H1 (cell line): ENCODE measurements at regions not wholly inside any gene's neighbourhood (a gene's known extent, or its start where the extent isn't known, plus 50 kb on each side); places are given as distances from the start of the nearest gene placed in this dataset.

Source experiments
- CTCF ChIA-PET: fragments of 300-600 bp; sonication (Branson Sonifier 250); formaldehyde crosslinking; loops from one replicate; lab custom pipeline; 2021; ENCODE audit not compliant: partially characterized antibody; lab: Charles Lee
- POLR2A ChIA-PET: fragments of 300-600 bp; sonication (Branson Sonifier 250); formaldehyde crosslinking; loops from one replicate; lab custom pipeline; 2021; ENCODE audit warnings: inconsistent platforms; ENCODE audit not compliant: partially characterized antibody; lab: Charles Lee
- DNase-seq, 2 experiments: peaks; one replicate each; pipeline versions ENCODE4 v3.0.0 to v3.0.0-alpha.2; 2010 to 2022; ENCODE audit warnings: low spot score in 2 of 2, low read depth in 1 of 2, mixed read lengths in 1 of 2
- FAIRE-seq: peaks from 2 replicates; lab custom pipeline; 2011; peaks lifted over from hg19 to GRCh38; lab: Jason Lieb, UNC
- H2AFZ ChIP-seq: 2 replicates; pipeline ENCODE4 v1.8.1; 2012; ENCODE audit warnings: low read length, inconsistent platforms
- H2AK5ac ChIP-seq: 2 replicates; pipeline ENCODE4 v1.6.1; 2013; ENCODE audit warnings: low read depth, low read length
- H2BK120ac ChIP-seq: replicated peaks from 2 replicates; pipeline ENCODE3; 2013; ENCODE audit warnings: low read depth, low read length, inconsistent platforms
- H2BK12ac ChIP-seq: 2 replicates; pipeline ENCODE4 v1.6.1; 2013; ENCODE audit warnings: low read depth, low read length
- H2BK15ac ChIP-seq: 2 replicates; pipeline ENCODE4 v1.6.1; 2013; ENCODE audit warnings: low read length
- H2BK20ac ChIP-seq: 2 replicates; pipeline ENCODE4 v1.6.1; 2013; ENCODE audit warnings: low read length
- H2BK5ac ChIP-seq: 2 replicates; pipeline ENCODE4 v1.6.1; 2013; ENCODE audit warnings: low read depth, low read length
- H3K14ac ChIP-seq: 2 replicates; pipeline ENCODE4 v1.6.1; 2013; ENCODE audit warnings: inconsistent platforms; ENCODE audit not compliant: insufficient read length
- H3K18ac ChIP-seq: 2 replicates; pipeline ENCODE4 v1.6.1; 2013; ENCODE audit warnings: low read length; ENCODE audit errors: extremely low read depth
- H3K23ac ChIP-seq: 2 replicates; pipeline ENCODE4 v1.6.1; 2013; ENCODE audit warnings: inconsistent platforms; ENCODE audit not compliant: insufficient read length
- H3K23me2 ChIP-seq: 2 replicates; pipeline ENCODE4 v1.6.1; 2013; ENCODE audit warnings: low read depth, low read length
- H3K27ac ChIP-seq: 2 replicates; pipeline ENCODE4 v1.6.1; 2011; ENCODE audit warnings: low read depth, low read length, inconsistent platforms
- H3K27me3 ChIP-seq, 4 experiments: replicated peaks in 1 of 4; 1 replicate in 1 of 4; 2 replicates in 3 of 4; pipeline versions ENCODE4 v1.6.1 to v1.8.1; 2011 to 2013; ENCODE audit warnings: low read length in 3 of 4, mild to moderate bottlenecking in 3 of 4, inconsistent platforms in 2 of 4, mixed read lengths in 2 of 4, moderate library complexity in 1 of 4; ENCODE audit not compliant: control insufficient read depth in 3 of 4, insufficient read depth in 3 of 4; ENCODE audit errors: extremely low read depth in 1 of 4
- H3K36me3 ChIP-seq, 4 experiments: 2 replicates each; pipeline versions ENCODE4 v1.6.1 to v1.8.1; 2011 to 2013; ENCODE audit warnings: mild to moderate bottlenecking in 4 of 4, low read length in 3 of 4, moderate library complexity in 2 of 4, control low read depth in 1 of 4, inconsistent platforms in 1 of 4; ENCODE audit not compliant: insufficient read depth in 4 of 4, control insufficient read depth in 2 of 4
- H3K4ac ChIP-seq: replicated peaks from 2 replicates; pipeline ENCODE3; 2013; ENCODE audit warnings: low read length, low read depth, mixed read lengths, inconsistent platforms; ENCODE audit not compliant: insufficient read length
- H3K4me1 ChIP-seq, 4 experiments: replicated peaks in 1 of 4; 1 replicate in 1 of 4; 2 replicates in 3 of 4; pipeline versions ENCODE4 v1.6.1 to v1.8.1; 2011 to 2013; ENCODE audit warnings: low read length in 3 of 4, inconsistent platforms in 2 of 4, mixed read lengths in 1 of 4; ENCODE audit not compliant: insufficient read depth in 4 of 4, control insufficient read depth in 3 of 4
- H3K4me2 ChIP-seq, 2 experiments: 2 replicates each; pipeline versions ENCODE4 v1.6.1 to v1.8.1; 2011 to 2013; ENCODE audit warnings: low read depth in 2 of 2, low read length in 2 of 2, control low read depth in 1 of 2, inconsistent platforms in 1 of 2, mild to moderate bottlenecking in 1 of 2; ENCODE audit not compliant: insufficient read depth in 1 of 2
- H3K4me3 ChIP-seq, 4 experiments: fragments of 200-600, 300-600 bp in 1 of 4; sonication (generic), shearing (Covaris generic), sonication (Bioruptor Twin) in 1 of 4; 2 replicates each; pipeline versions ENCODE4 v1.5.1 to v1.8.1; 2011 to 2016; ENCODE audit warnings: low read length in 4 of 4, low read depth in 3 of 4, control low read depth in 2 of 4, inconsistent platforms in 2 of 4, mild to moderate bottlenecking in 2 of 4, mixed read lengths in 1 of 4, moderate library complexity in 1 of 4; ENCODE audit not compliant: insufficient read depth in 2 of 4; ENCODE audit errors: extremely low read depth in 1 of 4
- H3K56ac ChIP-seq: replicated peaks from 2 replicates; pipeline ENCODE3; 2013; ENCODE audit warnings: low read depth, mild to moderate bottlenecking, mixed read lengths, low read length, inconsistent platforms; ENCODE audit not compliant: insufficient read length
- H3K79me1 ChIP-seq: 2 replicates; pipeline ENCODE4 v1.6.1; 2013; ENCODE audit warnings: low read depth, low read length, control low read depth
- H3K79me2 ChIP-seq, 2 experiments: 2 replicates each; pipeline versions ENCODE4 v1.6.1 to v1.8.1; 2012 to 2013; ENCODE audit warnings: low read length in 2 of 2, mild to moderate bottlenecking in 2 of 2, inconsistent platforms in 1 of 2; ENCODE audit not compliant: insufficient read depth in 2 of 2, control insufficient read depth in 1 of 2
- H3K9ac ChIP-seq, 4 experiments: replicated peaks in 1 of 4; 1 replicate in 1 of 4; 2 replicates in 3 of 4; pipeline versions ENCODE4 v1.6.1 to v1.8.1; 2011 to 2013; ENCODE audit warnings: low read depth in 3 of 4, low read length in 3 of 4, control low read depth in 2 of 4, mild to moderate bottlenecking in 2 of 4, moderate library complexity in 2 of 4, inconsistent platforms in 1 of 4; ENCODE audit errors: extremely low read depth in 1 of 4
- H3K9me3 ChIP-seq, 2 experiments: 2 replicates each; pipeline versions ENCODE4 v1.6.1 to v1.8.1; 2012 to 2013; ENCODE audit warnings: mild to moderate bottlenecking in 2 of 2, moderate library complexity in 2 of 2, control low read depth in 1 of 2, inconsistent platforms in 1 of 2, low read depth in 1 of 2, low read length in 1 of 2, mixed read lengths in 1 of 2; ENCODE audit not compliant: insufficient read depth in 2 of 2
- H4K20me1 ChIP-seq, 2 experiments: replicated peaks in 1 of 2; 2 replicates each; pipeline versions ENCODE3 to v1.8.1; 2011 to 2013; ENCODE audit warnings: inconsistent platforms in 2 of 2, low read length in 2 of 2, mild to moderate bottlenecking in 1 of 2; ENCODE audit not compliant: insufficient read depth in 2 of 2, control insufficient read depth in 1 of 2
- H4K5ac ChIP-seq: 2 replicates; pipeline ENCODE4 v1.6.1; 2013; ENCODE audit warnings: low read length, low read depth, mixed read lengths, inconsistent platforms; ENCODE audit not compliant: insufficient read length
- H4K8ac ChIP-seq: 2 replicates; pipeline ENCODE4 v1.8.0; 2013; ENCODE audit warnings: mild to moderate bottlenecking, moderate library complexity, low read length, inconsistent platforms; ENCODE audit not compliant: insufficient read depth; ENCODE audit errors: extremely low read depth
- H4K91ac ChIP-seq: replicated peaks from 2 replicates; pipeline ENCODE3; 2013; ENCODE audit warnings: low read length, mixed read lengths, inconsistent platforms; ENCODE audit not compliant: insufficient read length
- BACH1 ChIP-seq: IDR thresholded peaks from 2 replicates; pipeline ENCODE4 v1.6.1; 2012; ENCODE audit warnings: low read length, improper control_type of control experiment
- CHD1 ChIP-seq: IDR thresholded peaks from 2 replicates; pipeline ENCODE4 v1.6.1; 2012; ENCODE audit warnings: low read depth, low read length, improper control_type of control experiment
- PHF8 ChIP-seq: fragments of 200-600 bp; sonication (generic); conservative IDR thresholded peaks from 2 replicates; pipeline ENCODE4 v1.7.1; 2012; ENCODE audit warnings: low read depth, mild to moderate bottlenecking, inconsistent platforms, low read length, moderate library complexity
- SIN3A ChIP-seq, 2 experiments: IDR thresholded peaks in 1 of 2; conservative IDR thresholded peaks in 1 of 2; 2 replicates each; pipeline ENCODE4 v1.6.1; 2011 to 2012; ENCODE audit warnings: low read length in 2 of 2, improper control_type of control experiment in 1 of 2, low read depth in 1 of 2, mild to moderate bottlenecking in 1 of 2
- SIX5 ChIP-seq: IDR thresholded peaks from 2 replicates; pipeline ENCODE4 v1.6.1; 2011; ENCODE audit warnings: mild to moderate bottlenecking, low read depth, low read length
- SP1 ChIP-seq: IDR thresholded peaks from 2 replicates; pipeline ENCODE4 v1.6.1; 2011; ENCODE audit warnings: low read depth, low read length
- SP4 ChIP-seq: IDR thresholded peaks from 2 replicates; pipeline ENCODE4 v1.6.1; 2012; ENCODE audit warnings: low read length, inconsistent platforms
- SRF ChIP-seq: IDR thresholded peaks from 2 replicates; pipeline ENCODE4 v1.6.1; 2011; ENCODE audit warnings: mild to moderate bottlenecking, low read depth, low read length, moderate library complexity
- TEAD4 ChIP-seq: IDR thresholded peaks from 2 replicates; pipeline ENCODE4 v1.6.1; 2012; ENCODE audit warnings: low read depth, low read length, inconsistent platforms, mixed read lengths
- YY1 ChIP-seq: IDR thresholded peaks from 2 replicates; pipeline ENCODE4 v1.6.1; 2011; ENCODE audit warnings: low read depth, mild to moderate bottlenecking, low read length
- WGBS, 2 experiments: shearing (Covaris generic) in 1 of 2; methylation state at CpG; one replicate each; pipeline versions ENCODE4 v1.1.6 to v1.1.7; 2013 to 2015; ENCODE audit warnings: low lambda C conversion rate in 2 of 2, mixed read lengths in 2 of 2, inconsistent platforms in 1 of 2, low coverage in 1 of 2, missing lambda C conversion rate in 1 of 2; ENCODE audit not compliant: insufficient replicate concordance in 2 of 2, insufficient coverage in 1 of 2, insufficient read length in 1 of 2; ENCODE audit errors: extremely low coverage in 1 of 2, missing lambda C conversion rate in 1 of 2; 5-methylcytosine and 5-hydroxymethylcytosine counted together
- TF ChIP-seq, protein P1 (sequence below): IDR thresholded peaks from 2 replicates; pipeline ENCODE4 v1.6.1; 2011; ENCODE audit warnings: low read depth, mild to moderate bottlenecking, low read length; ENCODE audit not compliant: insufficient read depth

GRCh38 chr21:28671549-28672195 lies 321.0 kb downstream of the LTN1 start:
- Histone ChIP-seq H3K4me1 (no peaks in the 10 kb centered on the region), H3K4me3 (no peak overlapping the region), H3K79me1 (no peaks in the 10 kb centered on the region)

More at GRCh38 chr21:28671549-28672195, 321.0 kb downstream of the LTN1 start:
- H2BK12ac ChIP-seq = no peak overlapping the region
- H2BK120ac ChIP-seq = no peak overlapping the region
- no peak overlapping the region for H3K4me2 ChIP-seq
- no peaks in the 10 kb centered on the region for H3K36me3 ChIP-seq
- DNase-seq (no peak), FAIRE-seq (no peak)
- H3K23ac ChIP-seq = no peak overlapping the region
- ChIA-PET CTCF (no interaction called here), POLR2A (no interaction called here)
- H3K9me3 ChIP-seq = peaks cover 0 to 2% of the 10 kb centered on the region in 2 experiments; a peak in 1 of 4 replicates
- no peak overlapping the region for H2BK20ac ChIP-seq
- H3K9ac ChIP-seq = no peak overlapping the region
- no peak overlapping the region for H2BK5ac ChIP-seq
- no peak overlapping the region for H3K27ac ChIP-seq
- TF ChIP-seq CHD1 (no peak), YY1 (no peak), SIX5 (no peak), BACH1 (no peak), SIN3A (conservative IDR thresholded peaks at IDR 0.05 in 1 of 2, IDR thresholded peaks at IDR 0.05 in 1 of 2; ENCODE audit: low read depth in 1 of 2, low read length in 2 of 2) (no peak), SP4 (no peak), PHF8 (no peak), TEAD4 (no peak), SRF (no peak), SP1 (no peak)
- TF ChIP-seq, protein P1, sequence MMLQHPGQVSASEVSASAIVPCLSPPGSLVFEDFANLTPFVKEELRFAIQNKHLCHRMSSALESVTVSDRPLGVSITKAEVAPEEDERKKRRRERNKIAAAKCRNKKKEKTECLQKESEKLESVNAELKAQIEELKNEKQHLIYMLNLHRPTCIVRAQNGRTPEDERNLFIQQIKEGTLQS = no peak
- no peak overlapping the region for H4K5ac ChIP-seq
- H4K91ac ChIP-seq = no peak overlapping the region
- no peak overlapping the region for H2AFZ ChIP-seq
- H2AK5ac ChIP-seq = no peak overlapping the region
- H4K8ac ChIP-seq = no peak overlapping the region
- no peaks in the 10 kb centered on the region for H3K27me3 ChIP-seq
- WGBS, 2 experiments = 90% methylated on average over 7 of the region's 7 CpGs; no CpG with 5 or more reads in 1 of the 2 experiments
- H3K23me2 ChIP-seq = no peaks in the 10 kb centered on the region
- no peak overlapping the region for H3K14ac ChIP-seq
- no peak overlapping the region for H3K4ac ChIP-seq
- no peak overlapping the region for H3K56ac ChIP-seq
- H2BK15ac ChIP-seq = no peak overlapping the region
- H4K20me1 ChIP-seq = no peaks in the 10 kb centered on the region
- H3K18ac ChIP-seq = no peak overlapping the region
- H3K79me2 ChIP-seq = no peaks in the 10 kb centered on the region
